ENCODE measurements at regions not wholly inside any gene's neighbourhood (a gene's known extent, or its start where the extent isn't known, plus 50 kb on each side); places are given as distances from the start of the nearest gene placed in this dataset.
A peak's percentile ranks its signal among the peaks of the same experiment; 100 is the strongest.

DNA sequence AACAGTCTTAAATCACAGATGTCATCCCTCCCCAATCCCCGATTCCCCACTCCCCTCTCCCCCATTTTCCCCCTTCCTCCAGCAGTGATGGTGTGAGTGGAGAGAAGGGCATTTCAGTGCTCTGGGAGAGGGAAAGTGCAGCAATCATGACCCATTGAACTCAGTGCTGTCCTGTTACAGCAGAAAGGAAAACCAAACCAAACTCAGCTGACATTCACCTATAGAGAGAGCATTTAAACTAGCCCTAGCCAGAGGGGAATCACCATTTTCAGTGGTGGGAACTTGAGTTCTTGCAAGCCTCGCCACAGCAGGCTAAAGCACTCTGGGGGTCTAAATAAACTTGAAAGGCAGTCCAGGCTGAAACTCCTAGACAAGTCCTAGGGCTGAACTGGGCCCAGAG lies 129.9 kb upstream of the COL21A1 start:
- Histone ChIP-seq H3K36me3 (no peaks in the 10 kb centered on the region), H3K27ac (replicated peaks) (no peak overlapping the region), H3K4me1 (peaks cover 28% of the 10 kb centered on the region), H3K4me3 (no peak overlapping the region), H3K9me3 (replicated peaks) (no peaks in the 10 kb centered on the region), H3K27me3 (ENCODE audit: low read depth) (no peaks in the 10 kb centered on the region)
- intact Hi-C loops (cut with micrococcal nuclease): no loop called here
- DNase-seq: no peak
- TF ChIP-seq, protein P1, sequence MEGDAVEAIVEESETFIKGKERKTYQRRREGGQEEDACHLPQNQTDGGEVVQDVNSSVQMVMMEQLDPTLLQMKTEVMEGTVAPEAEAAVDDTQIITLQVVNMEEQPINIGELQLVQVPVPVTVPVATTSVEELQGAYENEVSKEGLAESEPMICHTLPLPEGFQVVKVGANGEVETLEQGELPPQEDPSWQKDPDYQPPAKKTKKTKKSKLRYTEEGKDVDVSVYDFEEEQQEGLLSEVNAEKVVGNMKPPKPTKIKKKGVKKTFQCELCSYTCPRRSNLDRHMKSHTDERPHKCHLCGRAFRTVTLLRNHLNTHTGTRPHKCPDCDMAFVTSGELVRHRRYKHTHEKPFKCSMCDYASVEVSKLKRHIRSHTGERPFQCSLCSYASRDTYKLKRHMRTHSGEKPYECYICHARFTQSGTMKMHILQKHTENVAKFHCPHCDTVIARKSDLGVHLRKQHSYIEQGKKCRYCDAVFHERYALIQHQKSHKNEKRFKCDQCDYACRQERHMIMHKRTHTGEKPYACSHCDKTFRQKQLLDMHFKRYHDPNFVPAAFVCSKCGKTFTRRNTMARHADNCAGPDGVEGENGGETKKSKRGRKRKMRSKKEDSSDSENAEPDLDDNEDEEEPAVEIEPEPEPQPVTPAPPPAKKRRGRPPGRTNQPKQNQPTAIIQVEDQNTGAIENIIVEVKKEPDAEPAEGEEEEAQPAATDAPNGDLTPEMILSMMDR (IDR thresholded peaks at IDR 0.05; ENCODE audit: borderline replicate concordance): no peak

DNA sequence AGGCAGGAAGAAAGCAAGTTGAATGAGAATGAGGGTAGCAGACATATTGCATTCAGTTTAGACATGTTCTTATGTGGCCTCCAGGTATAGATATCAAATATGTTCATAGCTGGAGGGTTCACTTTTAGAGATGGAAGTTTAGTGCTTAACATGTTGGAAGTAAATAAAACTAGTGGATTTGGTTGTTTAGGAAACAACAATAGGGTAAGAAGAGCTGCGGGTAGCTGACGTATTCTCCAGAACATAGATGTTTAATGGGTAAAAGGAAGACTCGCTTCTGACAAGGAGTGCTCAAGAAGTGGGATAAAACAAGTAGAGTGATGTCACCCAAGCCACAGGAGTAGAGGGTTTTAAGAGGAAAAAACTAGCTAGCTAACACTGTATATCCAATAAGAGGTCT lies 128.4 kb upstream of the COL21A1 start:
- intact Hi-C loops (cut with micrococcal nuclease): no loop called here
- Histone ChIP-seq H3K27me3 (ENCODE audit: low read depth) (no peaks in the 10 kb centered on the region), H3K36me3 (no peaks in the 10 kb centered on the region), H3K27ac (replicated peaks) (no peak overlapping the region), H3K9me3 (replicated peaks) (no peaks in the 10 kb centered on the region), H3K4me1 (peaks cover 43% of the 10 kb centered on the region), H3K4me3 (no peak overlapping the region)
- DNase-seq: no peak
- TF ChIP-seq, protein P1 (IDR thresholded peaks at IDR 0.05; ENCODE audit: borderline replicate concordance): no peak

- Histone ChIP-seq H3K27ac (replicated peaks) (peak overlapping the region; percentile 50), H3K36me3 (no peaks in the 10 kb centered on the region), H3K9me3 (replicated peaks) (no peaks in the 10 kb centered on the region), H3K4me3 (no peak overlapping the region), H3K4me1 (peaks cover 48% of the 10 kb centered on the region), H3K27me3 (ENCODE audit: low read depth) (no peaks in the 10 kb centered on the region)
- no peak for DNase-seq
- intact Hi-C loops (cut with micrococcal nuclease): loop anchor here (5.0 kb wide), 1 partner anchor 197 kb away; no protein-coding TSS in a partner anchor
- TF ChIP-seq, protein P1 (IDR thresholded peaks at IDR 0.05; ENCODE audit: borderline replicate concordance): no peak
Measured at GRCh38 chr6:56374841-56375369, 127.5 kb upstream of the COL21A1 start.

DNA sequence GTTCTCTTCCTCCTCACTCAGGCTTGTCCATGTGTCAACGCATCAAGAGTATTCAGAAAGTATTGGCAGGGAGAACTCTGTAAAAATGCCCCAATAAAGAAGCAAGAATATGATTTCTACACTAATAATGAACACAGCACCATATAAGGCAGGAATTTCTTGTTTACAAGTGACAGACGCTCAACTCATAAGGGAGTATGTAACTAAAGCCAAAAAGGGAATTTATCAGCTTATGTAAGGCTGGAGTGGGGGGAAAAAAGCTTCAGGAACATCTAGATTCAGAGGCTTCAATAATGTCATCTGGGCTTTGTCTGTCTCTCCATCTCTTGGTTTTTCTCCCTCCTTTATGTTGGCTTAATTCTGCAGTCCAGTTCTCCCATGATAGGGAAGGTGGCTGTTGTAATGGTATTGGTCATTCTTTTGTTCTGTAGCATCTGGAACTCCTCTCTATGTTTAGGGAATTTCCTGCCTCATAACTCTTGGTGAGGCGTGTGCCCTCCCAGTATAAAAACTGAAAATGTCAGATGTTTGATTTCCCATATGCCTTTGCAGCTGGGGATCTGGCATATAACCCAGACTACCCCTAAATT lies 125.1 kb upstream of the COL21A1 start:
- TF ChIP-seq, protein P1 (IDR thresholded peaks at IDR 0.05; ENCODE audit: borderline replicate concordance): no peak
- no peak for DNase-seq
- Histone ChIP-seq H3K4me3 (no peak overlapping the region), H3K9me3 (replicated peaks) (no peaks in the 10 kb centered on the region), H3K27ac (replicated peaks) (peak overlapping the region; percentile 89), H3K36me3 (no peaks in the 10 kb centered on the region), H3K27me3 (ENCODE audit: low read depth) (no peaks in the 10 kb centered on the region), H3K4me1 (peaks cover 71% of the 10 kb centered on the region)
- intact Hi-C loops (cut with micrococcal nuclease): loop anchor here (5.0 kb wide), 1 partner anchor 200 kb away; no protein-coding TSS in a partner anchor

GRCh38 chr6:56370561-56371211 lies 123.3 kb upstream of the COL21A1 start:
- no peaks in the 10 kb centered on the region for H3K9me3 ChIP-seq (replicated peaks)
- no peak for DNase-seq
- TF ChIP-seq, protein P1 (IDR thresholded peaks at IDR 0.05; ENCODE audit: borderline replicate concordance): no peak
- no peaks in the 10 kb centered on the region for H3K27me3 ChIP-seq (ENCODE audit: low read depth)
- no peaks in the 10 kb centered on the region for H3K36me3 ChIP-seq
- H3K4me1 ChIP-seq: peaks cover 85% of the 10 kb centered on the region
- intact Hi-C loops (cut with micrococcal nuclease): loop anchor here (5.0 kb wide), 1 partner anchor 202 kb away; no protein-coding TSS in a partner anchor
- peak overlapping the region; percentile 30 for H3K4me3 ChIP-seq
- H3K27ac ChIP-seq (replicated peaks): peak overlapping the region; percentile 89
